PFSK-1 (cell line): ENCODE measurements at regions not wholly inside any gene's neighbourhood (a gene's known extent, or its start where the extent isn't known, plus 50 kb on each side); places are given as distances from the start of the nearest gene placed in this dataset.

Experiments
- POLR2AphosphoS5 ChIP-seq: IDR thresholded peaks from 2 replicates; pipeline ENCODE4 v1.6.1; 2012; ENCODE audit warnings: low read depth, mild to moderate bottlenecking, control low read depth, low read length, moderate library complexity
- SIN3A ChIP-seq: IDR thresholded peaks from 2 replicates; pipeline ENCODE4 v1.6.1; 2012; ENCODE audit warnings: mild to moderate bottlenecking, low read length, moderate library complexity, borderline replicate concordance; ENCODE audit not compliant: insufficient read depth
- TAF1 ChIP-seq: IDR thresholded peaks from 2 replicates; pipeline ENCODE4 v1.6.1; 2012; ENCODE audit warnings: low read length, control low read depth, borderline replicate concordance; ENCODE audit not compliant: insufficient read depth
- TF ChIP-seq, protein P1 (sequence below), 2 experiments: IDR thresholded peaks; 2 replicates each; pipeline versions ENCODE4 v1.6.1 to v1.8.0; 2011 to 2012; ENCODE audit warnings: low read depth in 2 of 2, low read length in 2 of 2, control low read depth in 1 of 2, inconsistent platforms in 1 of 2, mild to moderate bottlenecking in 1 of 2, moderate library complexity in 1 of 2; ENCODE audit not compliant: insufficient read depth in 1 of 2

DNA sequence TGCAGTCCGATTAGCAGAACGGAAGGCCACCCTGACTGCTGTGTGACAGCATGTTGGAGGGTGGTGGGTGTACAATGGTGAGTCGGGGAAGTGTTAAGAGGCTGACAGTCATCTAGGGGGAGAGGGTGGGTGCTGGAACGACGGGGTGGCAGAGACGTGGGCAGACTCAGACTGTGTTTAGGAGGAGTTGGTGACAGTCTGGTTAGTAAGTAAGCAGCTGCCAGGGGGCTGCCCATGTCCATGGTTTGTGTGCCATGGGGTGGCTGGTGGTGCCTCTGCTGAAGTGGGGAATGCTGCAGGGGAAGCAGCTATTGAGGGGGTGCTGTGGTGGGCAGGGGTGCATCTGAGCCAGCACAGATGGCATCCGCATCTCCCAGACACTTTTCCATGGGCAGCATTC, 51.3 kb upstream of the BOD1 start:
- TF ChIP-seq, protein P1, sequence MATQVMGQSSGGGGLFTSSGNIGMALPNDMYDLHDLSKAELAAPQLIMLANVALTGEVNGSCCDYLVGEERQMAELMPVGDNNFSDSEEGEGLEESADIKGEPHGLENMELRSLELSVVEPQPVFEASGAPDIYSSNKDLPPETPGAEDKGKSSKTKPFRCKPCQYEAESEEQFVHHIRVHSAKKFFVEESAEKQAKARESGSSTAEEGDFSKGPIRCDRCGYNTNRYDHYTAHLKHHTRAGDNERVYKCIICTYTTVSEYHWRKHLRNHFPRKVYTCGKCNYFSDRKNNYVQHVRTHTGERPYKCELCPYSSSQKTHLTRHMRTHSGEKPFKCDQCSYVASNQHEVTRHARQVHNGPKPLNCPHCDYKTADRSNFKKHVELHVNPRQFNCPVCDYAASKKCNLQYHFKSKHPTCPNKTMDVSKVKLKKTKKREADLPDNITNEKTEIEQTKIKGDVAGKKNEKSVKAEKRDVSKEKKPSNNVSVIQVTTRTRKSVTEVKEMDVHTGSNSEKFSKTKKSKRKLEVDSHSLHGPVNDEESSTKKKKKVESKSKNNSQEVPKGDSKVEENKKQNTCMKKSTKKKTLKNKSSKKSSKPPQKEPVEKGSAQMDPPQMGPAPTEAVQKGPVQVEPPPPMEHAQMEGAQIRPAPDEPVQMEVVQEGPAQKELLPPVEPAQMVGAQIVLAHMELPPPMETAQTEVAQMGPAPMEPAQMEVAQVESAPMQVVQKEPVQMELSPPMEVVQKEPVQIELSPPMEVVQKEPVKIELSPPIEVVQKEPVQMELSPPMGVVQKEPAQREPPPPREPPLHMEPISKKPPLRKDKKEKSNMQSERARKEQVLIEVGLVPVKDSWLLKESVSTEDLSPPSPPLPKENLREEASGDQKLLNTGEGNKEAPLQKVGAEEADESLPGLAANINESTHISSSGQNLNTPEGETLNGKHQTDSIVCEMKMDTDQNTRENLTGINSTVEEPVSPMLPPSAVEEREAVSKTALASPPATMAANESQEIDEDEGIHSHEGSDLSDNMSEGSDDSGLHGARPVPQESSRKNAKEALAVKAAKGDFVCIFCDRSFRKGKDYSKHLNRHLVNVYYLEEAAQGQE (IDR thresholded peaks at IDR 0.05; ENCODE audit: insufficient read depth in 1 of 2, low read depth in 2 of 2, low read length in 2 of 2) = no peak
- TF ChIP-seq POLR2AphosphoS5 (no peak), TAF1 (no peak), SIN3A (no peak)
